ENCODE measurements at regions not wholly inside any gene's neighbourhood (a gene's known extent, or its start where the extent isn't known, plus 50 kb on each side); places are given as distances from the start of the nearest gene placed in this dataset.

DNA sequence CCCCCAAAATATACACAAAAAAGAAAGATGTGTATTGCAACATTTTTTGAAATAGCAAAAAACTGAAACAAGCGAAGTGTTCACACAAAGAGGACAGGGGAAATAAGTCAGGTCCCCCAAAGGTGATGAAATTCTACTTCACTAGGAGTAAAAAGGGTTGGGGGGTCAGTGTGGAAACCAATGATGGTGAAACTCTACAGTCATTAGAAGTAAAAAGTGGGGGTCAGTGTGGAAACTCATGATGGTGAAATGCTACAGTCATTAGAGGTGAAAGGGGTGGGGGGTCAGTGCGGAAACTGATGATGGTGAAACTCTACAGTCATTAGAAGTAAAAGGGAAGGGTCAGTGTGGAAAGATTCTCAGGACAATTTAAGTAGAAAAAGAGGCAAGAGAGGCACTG, 298.2 kb downstream of the EIPR1 start:
- DNase-seq (ENCODE audit: extremely low read depth, low read depth): no peak
- no peak for TF ChIP-seq CTCF (IDR thresholded peaks at IDR 0.05; ENCODE audit: low read depth, low read length)

- no peak for DNase-seq (ENCODE audit: extremely low read depth, low read depth)
- TF ChIP-seq CTCF (IDR thresholded peaks at IDR 0.05; ENCODE audit: low read depth, low read length): no peak
Observed at GRCh38 chr2:3078684-3079083, 298.9 kb downstream of the EIPR1 start.

- TF ChIP-seq CTCF (IDR thresholded peaks at IDR 0.05; ENCODE audit: low read depth, low read length): no peak
- no peak for DNase-seq (ENCODE audit: extremely low read depth, low read depth)
Observed at GRCh38 chr2:3076848-3077642, 300.6 kb downstream of the EIPR1 start.

GRCh38 chr2:3075991-3076340, 301.7 kb downstream of the EIPR1 start:
- TF ChIP-seq CTCF (IDR thresholded peaks at IDR 0.05; ENCODE audit: low read depth, low read length): no peak
- no peak for DNase-seq (ENCODE audit: extremely low read depth, low read depth)

- DNase-seq (ENCODE audit: extremely low read depth, low read depth): no peak
- no peak for TF ChIP-seq CTCF (IDR thresholded peaks at IDR 0.05; ENCODE audit: low read depth, low read length)
Observed at GRCh38 chr2:3075316-3075990, 302.2 kb downstream of the EIPR1 start.

DNA sequence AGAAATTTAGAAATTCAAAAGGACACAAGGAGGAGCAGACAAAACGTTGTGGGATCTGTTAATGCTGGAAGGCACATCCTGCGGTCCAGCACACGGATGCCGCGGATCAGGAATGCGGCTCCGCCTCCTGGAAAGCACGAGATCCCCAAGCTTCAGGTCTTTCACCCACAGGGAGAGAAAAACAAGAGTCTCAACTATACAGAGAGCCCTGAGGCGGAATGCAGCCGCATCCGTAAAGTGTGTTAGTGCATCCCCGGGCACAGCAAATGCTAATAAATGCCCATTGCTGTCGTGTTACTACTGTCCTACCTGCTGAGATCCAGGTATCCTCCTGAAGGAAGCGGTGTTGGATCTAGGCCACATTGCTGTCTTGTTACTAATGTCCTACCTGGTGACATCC, 303.9 kb downstream of the EIPR1 start:
- no peak for DNase-seq (ENCODE audit: extremely low read depth, low read depth)

More for the DNA sequence above, 303.9 kb downstream of the EIPR1 start:
- no peak for TF ChIP-seq CTCF (IDR thresholded peaks at IDR 0.05; ENCODE audit: low read depth, low read length)

All from AG09319 (cell line).